ENCODE measurements at regions not wholly inside any gene's neighbourhood (a gene's known extent, or its start where the extent isn't known, plus 50 kb on each side); places are given as distances from the start of the nearest gene placed in this dataset.
"Not testable (repeated sequence)": the region's sequence is repeated elsewhere in the genome, so short reads cannot be mapped to it uniquely, and the experiment has no call there.

GRCh38 chr12:47367912-47368537 is 288.3 kb upstream of the AMIGO2 start:
- H3K4me1 ChIP-seq (ENCODE audit: control insufficient read depth in 1 of 2, insufficient read depth in 2 of 2, low read length in 2 of 2) = no peaks in the 10 kb centered on the region
- no peaks in the 10 kb centered on the region for H3K9me3 ChIP-seq (ENCODE audit: control insufficient read depth in 1 of 2, low read length in 2 of 2)
- no peak overlapping the region for H3K4me3 ChIP-seq (ENCODE audit: low read depth in 1 of 2, low read length in 2 of 2)
- no peaks in the 10 kb centered on the region for H3K27me3 ChIP-seq (ENCODE audit: low read depth, low read length)
- no peaks in the 10 kb centered on the region for H3K36me3 ChIP-seq (ENCODE audit: control insufficient read depth in 1 of 2, insufficient read depth in 2 of 2, low read length in 2 of 2)
- no peak overlapping the region for H3K27ac ChIP-seq (ENCODE audit: low read length)

GRCh38 chr12:47366579-47366978 is 286.8 kb upstream of the AMIGO2 start:
- Histone ChIP-seq H3K4me3 (ENCODE audit: low read depth in 1 of 2, low read length in 2 of 2) (no peak overlapping the region), H3K9me3 (ENCODE audit: control insufficient read depth in 1 of 2, low read length in 2 of 2) (no peaks in the 10 kb centered on the region), H3K4me1 (ENCODE audit: control insufficient read depth in 1 of 2, insufficient read depth in 2 of 2, low read length in 2 of 2) (no peaks in the 10 kb centered on the region), H3K27me3 (ENCODE audit: low read depth, low read length) (no peaks in the 10 kb centered on the region), H3K36me3 (ENCODE audit: control insufficient read depth in 1 of 2, insufficient read depth in 2 of 2, low read length in 2 of 2) (no peaks in the 10 kb centered on the region), H3K27ac (ENCODE audit: low read length) (no peak overlapping the region)

GRCh38 chr12:47366157-47366556 is 286.4 kb upstream of the AMIGO2 start:
- Histone ChIP-seq H3K27me3 (ENCODE audit: low read depth, low read length) (no peaks in the 10 kb centered on the region), H3K4me3 (ENCODE audit: low read depth in 1 of 2, low read length in 2 of 2) (no peak overlapping the region), H3K27ac (ENCODE audit: low read length) (no peak overlapping the region), H3K36me3 (ENCODE audit: control insufficient read depth in 1 of 2, insufficient read depth in 2 of 2, low read length in 2 of 2) (no peaks in the 10 kb centered on the region), H3K9me3 (ENCODE audit: control insufficient read depth in 1 of 2, low read length in 2 of 2) (no peaks in the 10 kb centered on the region), H3K4me1 (ENCODE audit: control insufficient read depth in 1 of 2, insufficient read depth in 2 of 2, low read length in 2 of 2) (no peaks in the 10 kb centered on the region)

GRCh38 chr12:47365443-47366076 is 285.8 kb upstream of the AMIGO2 start:
- H3K27ac ChIP-seq (ENCODE audit: low read length); H3K27me3 ChIP-seq (ENCODE audit: low read depth, low read length); H3K4me1 ChIP-seq (ENCODE audit: control insufficient read depth in 1 of 2, insufficient read depth in 2 of 2, low read length in 2 of 2): not testable (repeated sequence)

GRCh38 chr12:47364261-47364660 is 284.5 kb upstream of the AMIGO2 start:
- H3K4me3 ChIP-seq (ENCODE audit: low read depth in 1 of 2, low read length in 2 of 2) = no peak overlapping the region
- no peaks in the 10 kb centered on the region for H3K9me3 ChIP-seq (ENCODE audit: control insufficient read depth in 1 of 2, low read length in 2 of 2)
- no peak overlapping the region for H3K27ac ChIP-seq (ENCODE audit: low read length)
- no peaks in the 10 kb centered on the region for H3K4me1 ChIP-seq (ENCODE audit: control insufficient read depth in 1 of 2, insufficient read depth in 2 of 2, low read length in 2 of 2)
- no peaks in the 10 kb centered on the region for H3K36me3 ChIP-seq (ENCODE audit: control insufficient read depth in 1 of 2, insufficient read depth in 2 of 2, low read length in 2 of 2)
- no peaks in the 10 kb centered on the region for H3K27me3 ChIP-seq (ENCODE audit: low read depth, low read length)

More at GRCh38 chr12:47365443-47366076, 285.8 kb upstream of the AMIGO2 start:
- not testable (repeated sequence) for H3K4me3 ChIP-seq (ENCODE audit: low read depth in 1 of 2, low read length in 2 of 2); H3K9me3 ChIP-seq (ENCODE audit: control insufficient read depth in 1 of 2, low read length in 2 of 2); H3K36me3 ChIP-seq (ENCODE audit: control insufficient read depth in 1 of 2, insufficient read depth in 2 of 2, low read length in 2 of 2)

- Histone ChIP-seq H3K36me3 (ENCODE audit: control insufficient read depth in 1 of 2, insufficient read depth in 2 of 2, low read length in 2 of 2) (no peaks in the 10 kb centered on the region), H3K9me3 (ENCODE audit: control insufficient read depth in 1 of 2, low read length in 2 of 2) (no peaks in the 10 kb centered on the region), H3K27ac (ENCODE audit: low read length) (no peak overlapping the region), H3K27me3 (ENCODE audit: low read depth, low read length) (no peaks in the 10 kb centered on the region), H3K4me3 (ENCODE audit: low read depth in 1 of 2, low read length in 2 of 2) (no peak overlapping the region), H3K4me1 (ENCODE audit: control insufficient read depth in 1 of 2, insufficient read depth in 2 of 2, low read length in 2 of 2) (no peaks in the 10 kb centered on the region)
These were observed 282.5 kb upstream of the AMIGO2 start for GRCh38 chr12:47362126-47362705.

- Histone ChIP-seq H3K27ac (ENCODE audit: low read length) (peak overlapping the region; percentile 47), H3K4me1 (ENCODE audit: control insufficient read depth in 1 of 2, insufficient read depth in 2 of 2, low read length in 2 of 2) (no peaks in the 10 kb centered on the region), H3K27me3 (ENCODE audit: low read depth, low read length) (no peaks in the 10 kb centered on the region), H3K36me3 (ENCODE audit: control insufficient read depth in 1 of 2, insufficient read depth in 2 of 2, low read length in 2 of 2) (no peaks in the 10 kb centered on the region), H3K9me3 (ENCODE audit: control insufficient read depth in 1 of 2, low read length in 2 of 2) (no peaks in the 10 kb centered on the region), H3K4me3 (ENCODE audit: low read depth in 1 of 2, low read length in 2 of 2) (no peak overlapping the region)
These were observed 281.7 kb upstream of the AMIGO2 start for GRCh38 chr12:47361389-47362021.

GRCh38 chr12:47360771-47361388 is 281.1 kb upstream of the AMIGO2 start:
- Histone ChIP-seq H3K4me3 (ENCODE audit: low read depth in 1 of 2, low read length in 2 of 2) (peak overlapping the region in 1 of 2 donors; percentile 1), H3K9me3 (ENCODE audit: control insufficient read depth in 1 of 2, low read length in 2 of 2) (no peaks in the 10 kb centered on the region), H3K4me1 (ENCODE audit: control insufficient read depth in 1 of 2, insufficient read depth in 2 of 2, low read length in 2 of 2) (no peaks in the 10 kb centered on the region), H3K27me3 (ENCODE audit: low read depth, low read length) (no peaks in the 10 kb centered on the region), H3K36me3 (ENCODE audit: control insufficient read depth in 1 of 2, insufficient read depth in 2 of 2, low read length in 2 of 2) (no peaks in the 10 kb centered on the region), H3K27ac (ENCODE audit: low read length) (peak overlapping the region; percentile 47)

GRCh38 chr12:47360093-47360480 is 280.3 kb upstream of the AMIGO2 start:
- Histone ChIP-seq H3K4me3 (ENCODE audit: low read depth in 1 of 2, low read length in 2 of 2) (no peak overlapping the region), H3K4me1 (ENCODE audit: control insufficient read depth in 1 of 2, insufficient read depth in 2 of 2, low read length in 2 of 2) (no peaks in the 10 kb centered on the region), H3K27ac (ENCODE audit: low read length) (peak overlapping the region; percentile 47), H3K9me3 (ENCODE audit: control insufficient read depth in 1 of 2, low read length in 2 of 2) (no peaks in the 10 kb centered on the region), H3K27me3 (ENCODE audit: low read depth, low read length) (no peaks in the 10 kb centered on the region), H3K36me3 (ENCODE audit: control insufficient read depth in 1 of 2, insufficient read depth in 2 of 2, low read length in 2 of 2) (no peaks in the 10 kb centered on the region)

GRCh38 chr12:47359310-47360092 is 279.7 kb upstream of the AMIGO2 start:
- Histone ChIP-seq H3K36me3 (ENCODE audit: control insufficient read depth in 1 of 2, insufficient read depth in 2 of 2, low read length in 2 of 2) (no peaks in the 10 kb centered on the region), H3K4me1 (ENCODE audit: control insufficient read depth in 1 of 2, insufficient read depth in 2 of 2, low read length in 2 of 2) (no peaks in the 10 kb centered on the region), H3K9me3 (ENCODE audit: control insufficient read depth in 1 of 2, low read length in 2 of 2) (no peaks in the 10 kb centered on the region), H3K27me3 (ENCODE audit: low read depth, low read length) (no peaks in the 10 kb centered on the region), H3K27ac (ENCODE audit: low read length) (no peak overlapping the region), H3K4me3 (ENCODE audit: low read depth in 1 of 2, low read length in 2 of 2) (no peak overlapping the region)

GRCh38 chr12:47357006-47357405 is 277.2 kb upstream of the AMIGO2 start:
- peak overlapping the region; percentile 61 for H3K27ac ChIP-seq (ENCODE audit: low read length)
- H3K9me3 ChIP-seq (ENCODE audit: control insufficient read depth in 1 of 2, low read length in 2 of 2); H3K36me3 ChIP-seq (ENCODE audit: control insufficient read depth in 1 of 2, insufficient read depth in 2 of 2, low read length in 2 of 2); H3K4me1 ChIP-seq (ENCODE audit: control insufficient read depth in 1 of 2, insufficient read depth in 2 of 2, low read length in 2 of 2); H3K27me3 ChIP-seq (ENCODE audit: low read depth, low read length); H3K4me3 ChIP-seq (ENCODE audit: low read depth in 1 of 2, low read length in 2 of 2): not testable (repeated sequence)

Measured in muscle layer of duodenum (tissue), 2 donors.